IMR-90 (cell line): ENCODE measurements at regions not wholly inside any gene's neighbourhood (a gene's known extent, or its start where the extent isn't known, plus 50 kb on each side); places are given as distances from the start of the nearest gene placed in this dataset.

ENCODE experiments used
- NFE2L2 ChIP-seq: fragments of 150-350 bp; IDR thresholded peaks from 2 replicates; pipeline ENCODE4 v1.6.1; 2016; ENCODE audit warnings: low read depth, mild to moderate bottlenecking, low read length
- RCOR1 ChIP-seq: IDR thresholded peaks from 2 replicates; pipeline ENCODE4 v1.6.1; 2012; ENCODE audit warnings: mild to moderate bottlenecking, low read length, improper control_type of control experiment; ENCODE audit not compliant: insufficient replicate concordance

DNA sequence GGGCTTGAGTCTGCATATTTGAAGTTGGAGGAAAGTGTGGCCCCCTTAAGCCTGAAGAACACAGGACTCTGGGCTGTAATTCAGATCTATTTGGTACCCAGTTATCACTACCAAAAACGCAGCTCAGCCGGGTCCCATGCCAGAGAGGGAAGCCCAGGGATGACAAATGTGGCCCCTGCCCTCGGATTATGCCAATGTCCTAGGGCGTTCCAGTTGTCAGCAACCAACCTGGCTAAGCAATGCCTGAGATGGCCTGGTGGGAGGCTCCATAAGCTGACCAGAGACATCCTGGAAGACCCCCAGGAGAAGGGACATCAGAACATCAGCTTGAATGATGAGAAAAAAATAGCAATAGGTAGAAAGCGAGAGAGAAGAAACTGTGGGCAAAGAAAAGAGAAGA is 79.6 kb upstream of the UQCRFS1 start:
- no peak for TF ChIP-seq RCOR1
- TF ChIP-seq NFE2L2 = no peak
